Stomach (tissue), 4 donors: ENCODE measurements at regions not wholly inside any gene's neighbourhood (a gene's known extent, or its start where the extent isn't known, plus 50 kb on each side); places are given as distances from the start of the nearest gene placed in this dataset.

Source experiments
- EP300 ChIP-seq: sonication (generic); formaldehyde crosslinking; IDR thresholded peaks from one replicate; pipeline ENCODE4 v1.6.1; 2017; ENCODE audit warnings: antibody characterized with exemption
- POLR2AphosphoS5 ChIP-seq, 3 donors: sonication (generic); formaldehyde crosslinking; IDR thresholded peaks; one replicate each; pipeline ENCODE4 v1.6.1; 2016; ENCODE audit warnings: antibody characterized with exemption in 3 of 3
- TF ChIP-seq, protein P1 (sequence below), 7 experiments: fragments of 450-650 bp in 4 of 7; fragments of 200-600 bp in 3 of 7; sonication (generic) in 3 of 7; IDR thresholded peaks; one replicate each; pipeline ENCODE4 v1.5.1; 2016 to 2019; ENCODE audit warnings: antibody characterized with exemption in 7 of 7, control low read depth in 2 of 7, mild to moderate bottlenecking in 1 of 7

DNA sequence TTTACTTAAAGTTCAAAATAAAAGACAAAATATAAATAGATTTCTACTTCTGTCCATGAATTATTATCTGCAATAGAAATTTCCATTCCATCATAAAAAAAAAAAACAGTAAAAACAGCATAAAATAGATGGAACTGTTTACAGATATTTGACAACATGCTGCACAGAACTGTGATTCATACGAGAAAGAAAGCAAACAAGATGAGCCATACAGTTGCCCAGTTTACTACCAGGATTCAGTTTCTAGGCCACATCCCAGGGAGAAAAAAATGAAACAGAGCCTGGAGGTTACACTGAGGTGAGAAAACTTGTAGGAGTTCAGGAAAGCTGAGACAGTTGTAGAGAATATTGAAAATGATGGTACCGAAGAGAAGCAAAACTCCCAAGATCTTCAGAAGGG is 1426.9 kb upstream of the ACVR2A start:
- TF ChIP-seq, protein P1, sequence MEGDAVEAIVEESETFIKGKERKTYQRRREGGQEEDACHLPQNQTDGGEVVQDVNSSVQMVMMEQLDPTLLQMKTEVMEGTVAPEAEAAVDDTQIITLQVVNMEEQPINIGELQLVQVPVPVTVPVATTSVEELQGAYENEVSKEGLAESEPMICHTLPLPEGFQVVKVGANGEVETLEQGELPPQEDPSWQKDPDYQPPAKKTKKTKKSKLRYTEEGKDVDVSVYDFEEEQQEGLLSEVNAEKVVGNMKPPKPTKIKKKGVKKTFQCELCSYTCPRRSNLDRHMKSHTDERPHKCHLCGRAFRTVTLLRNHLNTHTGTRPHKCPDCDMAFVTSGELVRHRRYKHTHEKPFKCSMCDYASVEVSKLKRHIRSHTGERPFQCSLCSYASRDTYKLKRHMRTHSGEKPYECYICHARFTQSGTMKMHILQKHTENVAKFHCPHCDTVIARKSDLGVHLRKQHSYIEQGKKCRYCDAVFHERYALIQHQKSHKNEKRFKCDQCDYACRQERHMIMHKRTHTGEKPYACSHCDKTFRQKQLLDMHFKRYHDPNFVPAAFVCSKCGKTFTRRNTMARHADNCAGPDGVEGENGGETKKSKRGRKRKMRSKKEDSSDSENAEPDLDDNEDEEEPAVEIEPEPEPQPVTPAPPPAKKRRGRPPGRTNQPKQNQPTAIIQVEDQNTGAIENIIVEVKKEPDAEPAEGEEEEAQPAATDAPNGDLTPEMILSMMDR (IDR thresholded peaks at IDR 0.05) = no peak
- TF ChIP-seq EP300 = no peak
- TF ChIP-seq POLR2AphosphoS5 (IDR thresholded peaks at IDR 0.05) = no peak
